HG03135 (cell line): ENCODE measurements at regions not wholly inside any gene's neighbourhood (a gene's known extent, or its start where the extent isn't known, plus 50 kb on each side); places are given as distances from the start of the nearest gene placed in this dataset.
"Not testable (repeated sequence)": the region's sequence is repeated elsewhere in the genome, so short reads cannot be mapped to it uniquely, and the experiment has no call there.

ENCODE experiments used
- ATAC-seq: cut with Tn5 transposase; IDR thresholded peaks from one replicate; pipeline ENCODE4 v1.9.1; 2021; ENCODE audit warnings: mild to moderate bottlenecking, moderate library complexity; ENCODE audit not compliant: unreplicated experiment

GRCh38 chr12:69171881-69172280 is 67.5 kb upstream of the CPSF6 start:
- no peak for ATAC-seq

GRCh38 chr12:69172491-69172890 is 66.9 kb upstream of the CPSF6 start:
- no peak for ATAC-seq

- no peak for ATAC-seq
Measured at GRCh38 chr12:69173368-69173767, 66.0 kb upstream of the CPSF6 start.

- no peak for ATAC-seq
Measured at GRCh38 chr12:69179786-69180185, 59.6 kb upstream of the CPSF6 start.

- ATAC-seq, result not testable (repeated sequence)
Measured at GRCh38 chr12:69187572-69187971, 51.8 kb upstream of the CPSF6 start.

GRCh38 chr12:69189378-69189978 is 49.9 kb upstream of the CPSF6 start:
- no peak for ATAC-seq
